Parathyroid adenoma (tissue), 2 donors: ENCODE measurements at regions not wholly inside any gene's neighbourhood (a gene's known extent, or its start where the extent isn't known, plus 50 kb on each side); places are given as distances from the start of the nearest gene placed in this dataset.
"Not testable (repeated sequence)": the region's sequence is repeated elsewhere in the genome, so short reads cannot be mapped to it uniquely, and the experiment has no call there.

Experiments
- H2AFZ ChIP-seq: fragments of 300-600 bp; sonication (generic); one replicate; pipeline ENCODE4 v1.7.0; 2017; ENCODE audit warnings: antibody characterized with exemption, mild to moderate bottlenecking
- H3K27ac ChIP-seq: fragments of 300-600 bp; sonication (generic); one replicate; pipeline ENCODE4 v1.7.0; 2017
- H3K27me3 ChIP-seq: fragments of 300-600 bp; sonication (generic); one replicate; pipeline ENCODE4 v1.7.0; 2017; ENCODE audit warnings: low read length; ENCODE audit not compliant: control insufficient read depth, insufficient read depth
- H3K36me3 ChIP-seq: fragments of 300-600 bp; sonication (generic); one replicate; pipeline ENCODE4 v1.7.0; 2017; ENCODE audit warnings: low read length; ENCODE audit not compliant: control insufficient read depth, insufficient read depth
- H3K4me1 ChIP-seq: fragments of 300-600 bp; sonication (generic); one replicate; pipeline ENCODE4 v1.7.0; 2017; ENCODE audit warnings: control low read depth
- H3K4me2 ChIP-seq: fragments of 300-600 bp; sonication (generic); one replicate; pipeline ENCODE4 v1.7.0; 2017; ENCODE audit warnings: low read length
- H3K4me3 ChIP-seq: fragments of 300-600 bp; sonication (generic); one replicate; pipeline ENCODE4 v1.7.0; 2017; ENCODE audit warnings: low read depth, low read length
- H3K79me2 ChIP-seq: fragments of 300-600 bp; sonication (generic); one replicate; pipeline ENCODE4 v1.7.0; 2017; ENCODE audit warnings: control low read depth
- H3K9ac ChIP-seq: fragments of 300-600 bp; sonication (generic); one replicate; pipeline ENCODE4 v1.7.0; 2017; ENCODE audit warnings: mild to moderate bottlenecking
- H3K9me3 ChIP-seq: fragments of 300-600 bp; sonication (generic); one replicate; pipeline ENCODE4 v1.7.0; 2017; ENCODE audit warnings: low read length; ENCODE audit not compliant: control insufficient read depth
- TF ChIP-seq, protein P1 (sequence below): fragments of 300-600 bp; sonication (generic); IDR thresholded peaks from one replicate; pipeline ENCODE4 v1.7.0; 2017; ENCODE audit warnings: antibody characterized with exemption, mild to moderate bottlenecking
- donor health status: primary hyperparathyroidism.

- H3K27ac ChIP-seq, result no peak overlapping the region
- no peaks in the 10 kb centered on the region for H3K9me3 ChIP-seq
- no peaks in the 10 kb centered on the region for H3K79me2 ChIP-seq
- H2AFZ ChIP-seq, result no peak overlapping the region
- TF ChIP-seq, protein P1, sequence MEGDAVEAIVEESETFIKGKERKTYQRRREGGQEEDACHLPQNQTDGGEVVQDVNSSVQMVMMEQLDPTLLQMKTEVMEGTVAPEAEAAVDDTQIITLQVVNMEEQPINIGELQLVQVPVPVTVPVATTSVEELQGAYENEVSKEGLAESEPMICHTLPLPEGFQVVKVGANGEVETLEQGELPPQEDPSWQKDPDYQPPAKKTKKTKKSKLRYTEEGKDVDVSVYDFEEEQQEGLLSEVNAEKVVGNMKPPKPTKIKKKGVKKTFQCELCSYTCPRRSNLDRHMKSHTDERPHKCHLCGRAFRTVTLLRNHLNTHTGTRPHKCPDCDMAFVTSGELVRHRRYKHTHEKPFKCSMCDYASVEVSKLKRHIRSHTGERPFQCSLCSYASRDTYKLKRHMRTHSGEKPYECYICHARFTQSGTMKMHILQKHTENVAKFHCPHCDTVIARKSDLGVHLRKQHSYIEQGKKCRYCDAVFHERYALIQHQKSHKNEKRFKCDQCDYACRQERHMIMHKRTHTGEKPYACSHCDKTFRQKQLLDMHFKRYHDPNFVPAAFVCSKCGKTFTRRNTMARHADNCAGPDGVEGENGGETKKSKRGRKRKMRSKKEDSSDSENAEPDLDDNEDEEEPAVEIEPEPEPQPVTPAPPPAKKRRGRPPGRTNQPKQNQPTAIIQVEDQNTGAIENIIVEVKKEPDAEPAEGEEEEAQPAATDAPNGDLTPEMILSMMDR, result no peak
- no peaks in the 10 kb centered on the region for H3K27me3 ChIP-seq
- H3K4me1 ChIP-seq, result no peaks in the 10 kb centered on the region
- no peak overlapping the region for H3K9ac ChIP-seq
- no peak overlapping the region for H3K4me3 ChIP-seq
- H3K4me2 ChIP-seq, result no peak overlapping the region
- H3K36me3 ChIP-seq, result no peaks in the 10 kb centered on the region
These were observed 208.3 kb upstream of the NT5E start for GRCh38 chr6:85241498-85242052.

DNA sequence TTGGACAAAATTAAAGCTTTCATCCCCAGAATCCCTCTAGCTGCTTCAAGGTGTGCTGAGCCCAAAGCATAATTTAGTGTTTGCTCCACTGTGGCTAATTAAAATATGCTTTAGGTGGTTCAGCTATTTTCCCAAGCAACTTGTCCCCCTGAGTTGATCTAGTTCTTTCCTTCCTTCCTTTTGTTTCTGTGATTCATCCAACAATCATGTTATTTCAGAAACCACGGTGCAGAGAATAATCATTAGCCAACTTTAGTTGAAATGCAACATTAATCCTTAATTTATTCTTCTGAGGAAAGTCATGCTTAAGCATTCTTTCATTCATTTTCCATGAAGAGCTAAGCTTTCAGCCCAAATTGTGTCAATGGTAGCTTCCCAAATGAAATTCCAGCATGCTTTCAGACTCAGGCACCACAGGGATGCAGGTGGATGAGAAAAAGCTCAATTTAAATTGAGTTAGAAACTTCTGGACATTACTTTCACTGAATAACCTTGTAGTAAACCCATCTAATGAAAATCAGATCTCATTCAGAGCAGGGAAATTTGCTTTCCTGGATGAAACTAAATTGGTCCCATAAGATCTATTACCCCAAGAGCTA lies 209.0 kb upstream of the NT5E start:
- no peaks in the 10 kb centered on the region for H3K9me3 ChIP-seq
- TF ChIP-seq, protein P1, result no peak
- no peak overlapping the region for H3K27ac ChIP-seq
- H2AFZ ChIP-seq, result no peak overlapping the region
- H3K9ac ChIP-seq, result no peak overlapping the region
- H3K79me2 ChIP-seq, result no peaks in the 10 kb centered on the region
- no peaks in the 10 kb centered on the region for H3K27me3 ChIP-seq
- H3K36me3 ChIP-seq, result no peaks in the 10 kb centered on the region
- H3K4me3 ChIP-seq, result no peak overlapping the region
- no peaks in the 10 kb centered on the region for H3K4me1 ChIP-seq
- H3K4me2 ChIP-seq, result no peak overlapping the region

GRCh38 chr6:85237478-85237877 lies 212.4 kb upstream of the NT5E start:
- H3K4me3 ChIP-seq, result no peak overlapping the region
- H3K36me3 ChIP-seq, result no peaks in the 10 kb centered on the region
- H3K4me2 ChIP-seq, result no peak overlapping the region
- H2AFZ ChIP-seq, result no peak overlapping the region
- H3K9ac ChIP-seq, result no peak overlapping the region
- H3K27me3 ChIP-seq, result no peaks in the 10 kb centered on the region
- H3K27ac ChIP-seq, result no peak overlapping the region
- TF ChIP-seq, protein P1, result no peak
- H3K79me2 ChIP-seq, result no peaks in the 10 kb centered on the region
- H3K9me3 ChIP-seq, result no peaks in the 10 kb centered on the region
- no peaks in the 10 kb centered on the region for H3K4me1 ChIP-seq

GRCh38 chr6:85236636-85237035 lies 213.2 kb upstream of the NT5E start:
- H3K36me3 ChIP-seq, result no peaks in the 10 kb centered on the region
- no peak overlapping the region for H3K9ac ChIP-seq
- no peak overlapping the region for H3K27ac ChIP-seq
- H2AFZ ChIP-seq, result no peak overlapping the region
- no peaks in the 10 kb centered on the region for H3K27me3 ChIP-seq
- H3K4me1 ChIP-seq, result no peaks in the 10 kb centered on the region
- no peak overlapping the region for H3K4me2 ChIP-seq
- no peaks in the 10 kb centered on the region for H3K79me2 ChIP-seq
- TF ChIP-seq, protein P1, result no peak
- no peaks in the 10 kb centered on the region for H3K9me3 ChIP-seq
- H3K4me3 ChIP-seq, result no peak overlapping the region

DNA sequence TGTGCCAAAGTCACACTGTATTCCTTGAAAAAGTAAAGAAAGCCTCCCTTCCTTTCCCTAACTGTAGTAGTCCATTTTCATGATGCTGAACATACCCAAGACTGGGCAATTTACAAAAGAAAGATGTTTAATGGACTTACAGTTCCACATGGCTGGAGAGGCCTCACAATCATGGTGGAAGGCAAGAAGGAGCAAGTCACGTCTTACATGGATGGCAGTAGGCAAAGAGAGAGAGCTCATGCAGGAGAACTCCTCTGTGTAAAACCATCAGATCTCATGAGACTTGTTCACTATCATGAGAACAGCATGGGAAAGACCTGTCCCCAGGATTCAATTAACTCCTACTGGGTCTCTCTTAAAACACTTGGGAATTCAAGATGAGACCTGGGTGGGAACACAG lies 222.5 kb upstream of the NT5E start:
- not testable (repeated sequence) for H3K4me3 ChIP-seq, H3K4me2 ChIP-seq, H3K9ac ChIP-seq, H3K9me3 ChIP-seq, H3K4me1 ChIP-seq, H3K79me2 ChIP-seq, H3K36me3 ChIP-seq, H2AFZ ChIP-seq, H3K27me3 ChIP-seq, H3K27ac ChIP-seq

DNA sequence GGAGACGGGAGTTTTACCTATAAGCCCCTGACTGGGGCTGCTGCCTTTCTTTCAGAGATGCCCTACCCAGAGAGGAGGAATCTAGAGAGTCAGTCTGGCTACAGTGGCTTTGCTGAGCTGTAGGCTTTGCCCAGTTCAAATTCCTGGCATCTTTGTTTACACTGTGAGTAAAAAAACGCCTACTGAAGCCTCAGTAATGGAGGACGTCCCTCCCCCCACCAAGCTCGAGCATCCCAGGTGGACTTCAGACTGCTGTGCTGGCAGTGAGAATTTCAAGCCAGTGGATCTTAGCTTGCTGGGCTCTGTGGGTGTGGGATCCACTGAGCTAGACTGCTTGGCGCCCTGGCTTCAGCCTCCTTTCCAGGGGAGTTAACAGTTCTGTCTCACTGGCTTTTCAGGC lies 237.1 kb upstream of the NT5E start:
- not testable (repeated sequence) for H3K9me3 ChIP-seq, H3K27ac ChIP-seq, H3K36me3 ChIP-seq, H3K4me2 ChIP-seq, H3K27me3 ChIP-seq, H3K79me2 ChIP-seq, H3K9ac ChIP-seq, H3K4me1 ChIP-seq, H3K4me3 ChIP-seq, H2AFZ ChIP-seq
